Thoracic aorta (tissue), 2 donors: ENCODE measurements at regions not wholly inside any gene's neighbourhood (a gene's known extent, or its start where the extent isn't known, plus 50 kb on each side); places are given as distances from the start of the nearest gene placed in this dataset.

Experiments
- ATAC-seq: fragments of 150-250 bp; one replicate; pipeline ENCODE4 v1.8.0; 2017; ENCODE audit warnings: low read depth; ENCODE audit not compliant: insufficient number of reproducible peaks, low FRiP score
- DNase-seq: peaks from one replicate; pipeline ENCODE4 v3.0.0-alpha.2; 2020; ENCODE audit warnings: low spot score
- H3K27ac ChIP-seq, 2 donors: fragments of 200-600 bp; sonication (generic); 1 replicate in 1 of 2; 2 replicates in 1 of 2; pipeline ENCODE4 v1.5.1; 2016; ENCODE audit warnings: mild to moderate bottlenecking in 2 of 2, moderate library complexity in 2 of 2
- H3K27me3 ChIP-seq: fragments of 200-600 bp; sonication (generic); replicated peaks from 2 replicates; pipeline ENCODE4 v1.6.0; 2016; ENCODE audit warnings: mild to moderate bottlenecking; ENCODE audit not compliant: insufficient read depth
- H3K36me3 ChIP-seq: fragments of 200-600 bp; sonication (generic); one replicate; pipeline ENCODE4 v1.5.1; 2016
- H3K4me1 ChIP-seq, 2 donors: fragments of 200-600 bp; sonication (generic); 1 replicate in 1 of 2; 2 replicates in 1 of 2; pipeline versions ENCODE4 v1.5.1 to v1.6.0; 2016; ENCODE audit warnings: low read depth in 2 of 2, mild to moderate bottlenecking in 1 of 2; ENCODE audit not compliant: control insufficient read depth in 1 of 2
- H3K4me3 ChIP-seq: fragments of 200-600 bp; sonication (generic); 2 replicates; pipeline ENCODE4 v1.5.1; 2016; ENCODE audit warnings: mild to moderate bottlenecking
- H3K9me3 ChIP-seq: fragments of 200-600 bp; sonication (generic); 2 replicates; pipeline ENCODE4 v1.5.1; 2016
- CTCF ChIP-seq: fragments of 200-600 bp; sonication (generic); IDR thresholded peaks from one replicate; pipeline ENCODE4 v1.5.1; 2019; ENCODE audit warnings: antibody characterized with exemption

- no peaks in the 10 kb centered on the region for H3K27me3 ChIP-seq
- DNase-seq (no peak), ATAC-seq (no peak)
- H3K9me3 ChIP-seq: no peaks in the 10 kb centered on the region
- H3K4me1 ChIP-seq: no peaks in the 10 kb centered on the region
- no peak overlapping the region for H3K27ac ChIP-seq
- no peak overlapping the region for H3K4me3 ChIP-seq
- H3K36me3 ChIP-seq: no peaks in the 10 kb centered on the region
- no peak for TF ChIP-seq CTCF
These were observed 170.1 kb downstream of the RBM43 start for GRCh38 chr2:151091583-151091982.

GRCh38 chr2:151087377-151087776 is 174.3 kb downstream of the RBM43 start:
- Histone ChIP-seq H3K27ac (no peak overlapping the region), H3K4me3 (no peak overlapping the region), H3K4me1 (peaks cover 0 to 3% of the 10 kb centered on the region in 2 donors), H3K27me3 (no peaks in the 10 kb centered on the region), H3K36me3 (no peaks in the 10 kb centered on the region), H3K9me3 (no peaks in the 10 kb centered on the region)
- DNase-seq: no peak
- TF ChIP-seq CTCF: no peak
- no peak for ATAC-seq

- Histone ChIP-seq H3K4me1 (peaks cover 0 to 3% of the 10 kb centered on the region in 2 donors), H3K27me3 (no peaks in the 10 kb centered on the region)
- no peak for TF ChIP-seq CTCF
These were observed 176.5 kb downstream of the RBM43 start for GRCh38 chr2:151085181-151085611.

GRCh38 chr2:151083856-151084795 is 177.5 kb downstream of the RBM43 start:
- Histone ChIP-seq H3K9me3 (no peaks in the 10 kb centered on the region), H3K4me3 (no peak overlapping the region), H3K27me3 (no peaks in the 10 kb centered on the region), H3K36me3 (no peaks in the 10 kb centered on the region), H3K4me1 (peaks cover 0 to 3% of the 10 kb centered on the region in 2 donors), H3K27ac (no peak overlapping the region)
- TF ChIP-seq CTCF: no peak
- DNase-seq: no peak
- ATAC-seq: no peak

More at GRCh38 chr2:151085181-151085611, 176.5 kb downstream of the RBM43 start:
- Histone ChIP-seq H3K27ac (no peak overlapping the region), H3K9me3 (no peaks in the 10 kb centered on the region), H3K4me3 (no peak overlapping the region), H3K36me3 (no peaks in the 10 kb centered on the region)
- DNase-seq: no peak
- no peak for ATAC-seq

- H3K27ac ChIP-seq: no peak overlapping the region
- no peak overlapping the region for H3K4me3 ChIP-seq
- TF ChIP-seq CTCF: no peak
- H3K9me3 ChIP-seq: peaks cover 4% of the 10 kb centered on the region
- no peaks in the 10 kb centered on the region for H3K27me3 ChIP-seq
- DNase-seq: no peak
- H3K4me1 ChIP-seq: no peaks in the 10 kb centered on the region
- H3K36me3 ChIP-seq: no peaks in the 10 kb centered on the region
- no peak for ATAC-seq
These were observed 182.8 kb downstream of the RBM43 start for GRCh38 chr2:151078889-151079288.
